Fibroblast of lung (primary cell): ENCODE measurements at regions not wholly inside any gene's neighbourhood (a gene's known extent, or its start where the extent isn't known, plus 50 kb on each side); places are given as distances from the start of the nearest gene placed in this dataset.

Experiments used
- CTCF ChIP-seq, 2 donors: IDR thresholded peaks in 1 of 2; conservative IDR thresholded peaks in 1 of 2; 1 replicate in 1 of 2; 2 replicates in 1 of 2; pipeline ENCODE4 v1.5.1; 2011 to 2012; ENCODE audit warnings: low read length in 2 of 2, control low read depth in 1 of 2, inconsistent platforms in 1 of 2, low read depth in 1 of 2, mild to moderate bottlenecking in 1 of 2
- EZH2 ChIP-seq: IDR thresholded peaks from 2 replicates; pipeline ENCODE4 v1.5.1; 2012; ENCODE audit warnings: low read length, control low read depth, mild to moderate bottlenecking; ENCODE audit errors: missing control alignments

- TF ChIP-seq CTCF (conservative IDR thresholded peaks at IDR 0.05 in 1 of 2, IDR thresholded peaks at IDR 0.05 in 1 of 2; ENCODE audit: low read depth in 1 of 2, low read length in 2 of 2): no peak
- TF ChIP-seq EZH2: no peak
Measured at GRCh38 chr15:26235864-26236263, 372.7 kb upstream of the ATP10A start.
